Osteocyte (in vitro differentiated cells): ENCODE measurements at regions not wholly inside any gene's neighbourhood (a gene's known extent, or its start where the extent isn't known, plus 50 kb on each side); places are given as distances from the start of the nearest gene placed in this dataset.
"Not testable (repeated sequence)": the region's sequence is repeated elsewhere in the genome, so short reads cannot be mapped to it uniquely, and the experiment has no call there.

Experiments
- DNase-seq: peaks from one replicate; pipeline ENCODE4 v3.0.0; 2021; ENCODE audit warnings: mixed read lengths; ENCODE audit not compliant: unreplicated experiment; ENCODE audit errors: extremely low spot score
- H3K27ac Mint-ChIP-seq: one replicate; pipeline ENCODE4 v1.8.0; 2021; ENCODE audit warnings: mild to moderate bottlenecking, mixed read lengths; ENCODE audit not compliant: unreplicated experiment
- H3K27me3 Mint-ChIP-seq: one replicate; pipeline ENCODE4 v1.8.0; 2021; ENCODE audit warnings: mixed read lengths; ENCODE audit not compliant: unreplicated experiment
- H3K36me3 Mint-ChIP-seq: one replicate; pipeline ENCODE4 v1.8.0; 2021; ENCODE audit warnings: mixed read lengths; ENCODE audit not compliant: unreplicated experiment
- H3K4me1 Mint-ChIP-seq: one replicate; pipeline ENCODE4 v1.8.0; 2021; ENCODE audit warnings: mixed read lengths; ENCODE audit not compliant: unreplicated experiment
- H3K4me3 Mint-ChIP-seq: one replicate; pipeline ENCODE4 v1.8.0; 2021; ENCODE audit warnings: mild to moderate bottlenecking, moderate library complexity, mixed read lengths; ENCODE audit not compliant: unreplicated experiment
- H3K9me3 Mint-ChIP-seq: one replicate; pipeline ENCODE4 v1.8.0; 2021; ENCODE audit warnings: mixed read lengths; ENCODE audit not compliant: unreplicated experiment
- TF ChIP-seq, protein P1 (sequence below): fragments of 200-600 bp; sonication (generic); IDR thresholded peaks from 2 replicates; pipeline ENCODE4 v1.5.0; 2021; ENCODE audit warnings: antibody characterized with exemption, mild to moderate bottlenecking, moderate library complexity

GRCh38 chrX:56343219-56343618 is 111.1 kb downstream of the KLF8 start:
- H3K4me3 Mint-ChIP-seq, result no peak overlapping the region
- TF ChIP-seq, protein P1, sequence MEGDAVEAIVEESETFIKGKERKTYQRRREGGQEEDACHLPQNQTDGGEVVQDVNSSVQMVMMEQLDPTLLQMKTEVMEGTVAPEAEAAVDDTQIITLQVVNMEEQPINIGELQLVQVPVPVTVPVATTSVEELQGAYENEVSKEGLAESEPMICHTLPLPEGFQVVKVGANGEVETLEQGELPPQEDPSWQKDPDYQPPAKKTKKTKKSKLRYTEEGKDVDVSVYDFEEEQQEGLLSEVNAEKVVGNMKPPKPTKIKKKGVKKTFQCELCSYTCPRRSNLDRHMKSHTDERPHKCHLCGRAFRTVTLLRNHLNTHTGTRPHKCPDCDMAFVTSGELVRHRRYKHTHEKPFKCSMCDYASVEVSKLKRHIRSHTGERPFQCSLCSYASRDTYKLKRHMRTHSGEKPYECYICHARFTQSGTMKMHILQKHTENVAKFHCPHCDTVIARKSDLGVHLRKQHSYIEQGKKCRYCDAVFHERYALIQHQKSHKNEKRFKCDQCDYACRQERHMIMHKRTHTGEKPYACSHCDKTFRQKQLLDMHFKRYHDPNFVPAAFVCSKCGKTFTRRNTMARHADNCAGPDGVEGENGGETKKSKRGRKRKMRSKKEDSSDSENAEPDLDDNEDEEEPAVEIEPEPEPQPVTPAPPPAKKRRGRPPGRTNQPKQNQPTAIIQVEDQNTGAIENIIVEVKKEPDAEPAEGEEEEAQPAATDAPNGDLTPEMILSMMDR, result no peak
- no peak overlapping the region for H3K27ac Mint-ChIP-seq
- no peaks in the 10 kb centered on the region for H3K27me3 Mint-ChIP-seq
- no peaks in the 10 kb centered on the region for H3K4me1 Mint-ChIP-seq
- H3K9me3 Mint-ChIP-seq, result peaks cover 51% of the 10 kb centered on the region
- H3K36me3 Mint-ChIP-seq, result no peaks in the 10 kb centered on the region
- no peak for DNase-seq

DNA sequence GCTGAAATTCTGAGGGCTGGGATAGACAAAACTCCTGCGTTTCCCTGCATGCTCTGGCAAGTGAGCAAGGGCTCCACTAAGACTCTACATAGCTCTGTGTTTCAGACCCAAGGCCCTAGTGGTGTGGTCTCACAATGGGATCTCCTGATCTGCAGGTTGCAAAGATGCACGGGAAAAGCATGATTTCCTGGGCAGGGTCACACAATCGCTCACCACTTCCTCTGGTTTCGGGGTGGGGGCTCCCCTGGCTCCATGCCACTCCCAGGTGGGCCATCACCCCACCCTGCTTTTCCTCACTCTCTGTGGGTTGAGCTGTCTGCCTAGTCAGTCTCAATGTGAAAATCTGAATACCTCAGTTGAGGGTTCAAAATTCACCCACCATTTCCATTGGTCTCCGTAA is 111.5 kb downstream of the KLF8 start:
- H3K27ac Mint-ChIP-seq, result no peak overlapping the region
- no peaks in the 10 kb centered on the region for H3K36me3 Mint-ChIP-seq
- H3K27me3 Mint-ChIP-seq, result no peaks in the 10 kb centered on the region
- no peaks in the 10 kb centered on the region for H3K4me1 Mint-ChIP-seq
- DNase-seq, result no peak
- TF ChIP-seq, protein P1, result no peak
- peaks cover 46% of the 10 kb centered on the region for H3K9me3 Mint-ChIP-seq
- H3K4me3 Mint-ChIP-seq, result no peak overlapping the region

DNA sequence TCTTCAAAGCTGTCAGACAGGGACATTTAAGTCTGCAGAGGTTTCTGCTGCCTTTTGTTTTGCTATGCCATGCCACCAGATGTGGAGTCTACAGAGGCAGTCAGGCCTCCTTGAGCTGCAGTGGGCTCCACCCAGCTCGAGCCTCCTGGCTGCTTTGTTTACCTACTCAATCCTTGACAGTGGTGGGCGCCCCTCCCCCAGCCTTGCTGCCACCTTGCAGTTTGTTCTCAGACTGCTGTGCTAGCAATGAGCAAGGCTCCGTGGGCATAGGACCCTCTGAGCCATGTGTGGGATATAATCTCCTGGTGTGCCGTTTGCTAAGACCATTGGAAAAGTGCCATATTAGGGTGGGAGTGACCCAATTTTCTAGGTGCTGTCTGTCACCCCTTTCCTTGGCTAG is 126.0 kb downstream of the KLF8 start:
- H3K9me3 Mint-ChIP-seq, result peaks cover 48% of the 10 kb centered on the region

GRCh38 chrX:56365171-56365570 is 133.0 kb downstream of the KLF8 start:
- not testable (repeated sequence) for H3K36me3 Mint-ChIP-seq, H3K27me3 Mint-ChIP-seq, DNase-seq, H3K27ac Mint-ChIP-seq, H3K4me3 Mint-ChIP-seq, H3K4me1 Mint-ChIP-seq
- peaks cover 54% of the 10 kb centered on the region for H3K9me3 Mint-ChIP-seq

More for the DNA sequence above, 126.0 kb downstream of the KLF8 start:
- H3K4me1 Mint-ChIP-seq, H3K36me3 Mint-ChIP-seq, H3K27ac Mint-ChIP-seq, H3K4me3 Mint-ChIP-seq, DNase-seq, H3K27me3 Mint-ChIP-seq: not testable (repeated sequence)

DNA sequence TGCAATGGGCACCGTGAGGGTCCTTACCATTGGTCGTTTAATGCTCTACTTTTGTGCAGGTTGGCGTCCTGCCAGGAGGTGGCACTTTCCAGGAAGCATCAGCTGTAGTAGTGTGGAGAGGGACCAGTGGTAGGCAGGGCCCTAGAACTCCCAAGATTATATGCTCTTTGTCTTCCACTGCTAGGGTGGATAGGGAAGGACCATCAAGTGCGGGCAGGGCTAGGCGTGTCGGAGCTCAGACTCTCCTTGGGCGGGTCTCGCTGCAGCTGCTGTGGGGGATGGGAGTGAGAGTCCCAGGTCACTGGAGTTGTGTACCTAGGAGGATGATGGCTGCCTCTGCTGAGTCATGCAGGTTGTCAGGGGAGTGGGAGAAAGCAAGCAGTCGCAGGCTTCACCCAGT is 134.7 kb downstream of the KLF8 start:
- Mint-ChIP-seq H3K4me3 (no peak overlapping the region), H3K9me3 (peaks cover 41% of the 10 kb centered on the region), H3K4me1 (no peaks in the 10 kb centered on the region), H3K36me3 (no peaks in the 10 kb centered on the region), H3K27ac (no peak overlapping the region), H3K27me3 (no peaks in the 10 kb centered on the region)
- TF ChIP-seq, protein P1, result no peak
- no peak for DNase-seq

DNA sequence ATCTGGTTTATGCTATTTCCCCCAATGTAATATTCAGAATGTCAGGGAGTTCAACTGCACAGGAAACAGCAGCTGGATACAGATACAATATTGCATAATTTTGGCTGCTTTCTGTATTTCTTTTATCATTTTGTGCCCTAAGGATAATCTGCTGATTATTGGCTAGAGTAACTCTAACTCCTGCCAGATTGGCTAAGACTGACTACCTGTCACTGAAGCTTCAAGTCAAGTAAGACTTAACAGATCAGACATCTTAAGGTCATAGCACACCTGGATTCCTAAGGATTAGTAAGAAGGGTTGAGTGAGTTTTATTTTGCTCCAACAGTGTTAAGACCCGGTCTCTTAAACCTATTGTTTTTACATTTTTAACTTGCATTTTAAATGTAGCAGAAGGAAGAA is 136.8 kb downstream of the KLF8 start:
- Mint-ChIP-seq H3K4me3 (no peak overlapping the region), H3K27me3 (no peaks in the 10 kb centered on the region), H3K4me1 (no peaks in the 10 kb centered on the region), H3K9me3 (peaks cover 30% of the 10 kb centered on the region), H3K27ac (no peak overlapping the region), H3K36me3 (no peaks in the 10 kb centered on the region)
- TF ChIP-seq, protein P1, result no peak
- DNase-seq, result no peak

- H3K9me3 Mint-ChIP-seq, result peaks cover 17% of the 10 kb centered on the region
- not testable (repeated sequence) for DNase-seq, H3K4me3 Mint-ChIP-seq, H3K4me1 Mint-ChIP-seq, H3K36me3 Mint-ChIP-seq, H3K27ac Mint-ChIP-seq, H3K27me3 Mint-ChIP-seq
Measured at GRCh38 chrX:56379984-56380780, 148.0 kb downstream of the KLF8 start.
